GM20000 (cell line): ENCODE measurements at regions not wholly inside any gene's neighbourhood (a gene's known extent, or its start where the extent isn't known, plus 50 kb on each side); places are given as distances from the start of the nearest gene placed in this dataset.
"Not testable (repeated sequence)": the region's sequence is repeated elsewhere in the genome, so short reads cannot be mapped to it uniquely, and the experiment has no call there.

Source experiments
- DNase-seq: peaks from one replicate; pipeline ENCODE4 v3.0.0; 2012; ENCODE audit warnings: low spot score
- CTCF ChIP-seq: IDR thresholded peaks from 2 replicates; pipeline ENCODE4 v1.5.1; 2012; ENCODE audit warnings: mild to moderate bottlenecking, control low read depth; ENCODE audit errors: extremely low read depth, missing control alignments

DNA sequence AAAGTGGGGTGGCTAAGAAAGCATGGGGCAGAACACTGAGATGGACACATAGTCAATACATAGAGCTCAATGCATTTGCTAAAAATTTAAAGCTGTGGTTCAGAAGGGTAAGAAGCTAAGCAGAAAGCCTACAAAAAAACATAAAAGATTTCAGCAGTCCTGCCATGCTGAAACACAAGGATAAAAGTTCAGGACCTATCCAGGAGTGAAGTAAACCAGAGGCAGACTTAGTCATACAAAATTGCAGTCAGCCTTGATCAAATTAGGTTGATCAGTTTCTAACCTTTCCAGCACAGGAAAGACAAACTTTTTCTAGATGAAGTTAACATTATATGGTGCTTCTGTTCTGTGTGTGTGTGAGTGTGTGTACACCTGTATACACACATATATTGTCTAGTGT is 120.8 kb upstream of the RBMS1 start:
- no peak for TF ChIP-seq CTCF
- DNase-seq: no peak

DNA sequence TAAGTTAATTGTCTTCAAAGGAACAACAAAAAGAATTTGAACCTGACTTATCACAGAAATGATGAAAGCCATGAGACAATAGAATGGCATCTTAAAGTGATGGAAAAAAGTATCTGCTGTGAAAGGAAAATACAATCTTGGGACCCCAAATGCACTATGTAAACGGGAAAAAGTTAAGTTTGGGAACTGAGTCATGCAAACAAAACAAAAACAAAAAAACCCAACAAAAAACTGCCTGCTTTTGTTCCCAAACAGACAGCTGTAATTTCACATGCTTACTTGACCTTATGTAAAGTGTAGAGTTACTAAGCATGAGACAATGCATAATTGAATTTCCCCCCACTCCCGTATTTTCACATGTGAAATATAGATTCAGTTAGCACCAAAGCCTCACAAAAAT is 122.1 kb upstream of the RBMS1 start:
- no peak for TF ChIP-seq CTCF
- no peak for DNase-seq

GRCh38 chr2:160616149-160616548 is 122.5 kb upstream of the RBMS1 start:
- no peak for DNase-seq
- no peak for TF ChIP-seq CTCF

GRCh38 chr2:160621748-160622147 is 128.1 kb upstream of the RBMS1 start:
- TF ChIP-seq CTCF: no peak
- DNase-seq: no peak

DNA sequence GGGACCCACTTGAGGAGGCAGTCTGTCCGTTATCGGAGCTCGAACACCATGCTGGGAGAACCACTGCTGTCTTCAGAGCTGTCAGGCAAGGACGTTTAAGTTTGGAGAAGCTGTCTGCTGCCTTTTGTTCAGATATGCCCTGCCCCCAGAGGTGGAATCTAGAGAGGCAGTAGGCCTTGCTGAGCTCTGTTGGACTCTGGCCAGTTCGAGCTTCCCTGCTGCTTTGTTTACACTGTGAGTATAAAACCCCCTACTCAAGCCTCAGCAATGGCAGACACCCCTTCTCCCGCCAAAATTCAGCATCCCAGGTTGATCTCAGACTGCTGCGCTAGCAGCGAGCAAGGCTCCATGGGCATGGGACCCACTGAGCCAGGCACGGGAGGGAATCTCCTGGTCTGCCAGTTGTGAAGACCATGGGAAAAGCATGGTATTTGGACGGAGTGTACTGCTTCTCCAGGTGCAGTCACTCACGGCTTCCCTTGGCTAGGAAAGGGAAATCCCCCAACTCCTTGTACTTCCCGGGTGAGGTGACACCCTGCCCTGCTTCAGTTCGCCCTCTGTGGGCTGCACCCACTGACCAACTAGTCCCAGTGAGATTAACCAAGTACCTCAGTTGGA is 134.5 kb upstream of the RBMS1 start:
- not testable (repeated sequence) for DNase-seq

GRCh38 chr2:160628811-160629210 is 135.2 kb upstream of the RBMS1 start:
- TF ChIP-seq CTCF: no peak
- DNase-seq: no peak

GRCh38 chr2:160630801-160631590 is 137.4 kb upstream of the RBMS1 start:
- TF ChIP-seq CTCF: no peak
- DNase-seq: no peak
